ENCODE measurements at regions not wholly inside any gene's neighbourhood (a gene's known extent, or its start where the extent isn't known, plus 50 kb on each side); places are given as distances from the start of the nearest gene placed in this dataset.
"Not testable (repeated sequence)": the region's sequence is repeated elsewhere in the genome, so short reads cannot be mapped to it uniquely, and the experiment has no call there.

DNA sequence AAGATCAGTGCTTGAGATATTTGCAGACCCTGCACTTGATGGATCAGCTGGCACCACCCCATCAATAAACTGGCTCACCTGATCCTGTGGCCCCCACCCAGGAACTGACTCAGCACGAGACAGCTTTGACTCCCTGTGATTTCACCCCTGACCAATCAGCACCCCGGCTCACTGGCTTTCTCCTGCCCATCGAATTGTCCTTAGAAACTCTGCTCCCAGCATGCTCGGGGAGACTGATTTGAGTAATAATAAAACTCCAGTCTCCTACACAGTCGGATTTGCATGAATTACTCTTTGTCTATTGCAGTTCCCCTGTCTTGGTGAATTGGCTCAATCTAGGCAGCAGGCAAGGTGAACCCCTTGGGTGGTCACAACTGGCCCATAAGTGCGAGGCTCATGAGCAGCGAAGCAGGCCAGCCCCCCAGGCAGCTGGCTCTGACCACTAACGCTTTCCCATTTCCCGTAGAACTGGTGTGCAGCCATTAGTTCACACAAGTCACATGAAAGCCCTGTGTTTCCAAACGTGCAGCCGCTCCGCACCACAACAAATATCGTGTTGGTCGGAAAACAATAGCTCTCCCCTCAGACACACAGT is 79.6 kb downstream of the RSPH3 start:
- DNase-seq: no peak

DNA sequence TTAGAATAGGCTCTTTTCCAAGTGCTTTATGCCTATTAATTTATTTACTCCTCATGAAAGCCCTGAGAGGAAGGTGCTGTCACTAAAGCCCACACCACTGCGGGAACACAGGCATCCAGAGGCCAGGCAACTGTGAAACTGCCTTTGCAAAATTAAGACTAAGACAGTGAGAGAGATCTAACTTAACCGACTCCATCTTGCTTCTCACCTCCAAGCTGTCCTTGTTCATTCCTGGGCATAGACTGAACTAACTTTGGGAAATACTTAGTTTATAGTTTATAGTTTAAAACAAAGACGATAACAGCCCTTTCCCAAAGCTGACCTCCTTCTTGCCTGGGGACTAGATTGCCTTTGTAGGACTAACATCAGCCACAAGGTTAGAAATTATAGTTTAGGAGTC is 80.1 kb downstream of the RSPH3 start:
- no peak for DNase-seq

DNA sequence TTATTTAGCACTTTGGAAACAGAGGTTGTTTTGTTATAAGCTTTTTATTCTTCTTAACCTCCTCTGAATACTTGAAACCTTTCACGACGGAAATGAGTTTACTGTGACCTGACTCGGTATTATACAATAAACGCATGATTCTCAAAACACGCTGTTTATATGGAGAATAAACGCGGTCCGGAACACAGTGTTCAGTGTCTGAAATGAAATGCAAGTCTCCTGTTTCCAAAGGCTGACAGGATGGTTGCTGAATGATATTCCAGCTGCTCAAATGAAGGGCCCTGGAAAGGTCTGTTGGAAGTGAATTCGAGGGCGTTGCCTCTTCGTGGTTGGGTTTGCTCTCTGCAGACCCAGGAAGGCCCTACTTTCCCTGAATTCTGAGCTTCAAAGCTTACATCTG is 83.4 kb downstream of the RSPH3 start:
- no peak for DNase-seq

DNA sequence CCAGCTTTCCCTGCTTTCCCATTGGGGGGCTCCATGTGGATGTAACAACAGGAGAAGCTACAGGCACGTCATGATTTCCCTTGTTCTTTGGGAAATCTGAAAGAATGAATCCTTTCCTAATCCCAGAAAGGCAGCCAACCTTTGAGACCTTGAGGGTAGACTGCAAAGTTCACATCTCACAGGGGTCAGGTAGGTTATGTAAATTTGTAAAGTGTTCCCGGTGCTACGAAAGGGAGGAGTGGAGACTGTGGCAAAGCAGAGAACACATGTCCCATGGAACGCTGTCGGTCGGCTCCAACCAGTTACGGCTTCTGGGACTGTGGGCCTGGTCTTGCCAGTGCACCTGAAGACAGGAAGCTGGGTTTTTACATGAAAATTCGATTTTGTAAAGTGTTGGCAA is 85.1 kb downstream of the RSPH3 start:
- no peak for DNase-seq

- no peak for DNase-seq
Observed at GRCh38 chr6:158913580-158913979, 86.4 kb downstream of the RSPH3 start.

DNA sequence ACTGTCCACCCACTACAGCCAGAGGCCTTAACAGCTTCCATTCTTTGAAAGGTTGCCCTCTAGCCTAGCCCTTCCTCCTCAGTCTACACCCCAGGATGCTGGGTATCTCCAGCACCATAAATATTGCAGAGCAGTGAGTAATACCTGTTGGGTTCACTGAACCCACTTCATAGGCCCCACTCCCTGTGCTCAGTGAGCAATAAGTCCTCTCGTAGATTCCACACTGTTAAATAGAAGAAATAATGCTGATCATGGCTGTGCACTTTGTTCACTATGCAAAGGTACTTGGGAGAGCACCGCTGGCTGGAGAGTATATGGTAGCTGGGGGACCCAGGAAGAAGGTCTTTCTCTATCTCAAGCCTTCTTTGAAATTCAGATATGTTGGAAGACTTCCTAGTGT is 87.3 kb downstream of the RSPH3 start:
- DNase-seq: no peak

- no peak for DNase-seq
Observed at GRCh38 chr6:158911746-158912480, 88.1 kb downstream of the RSPH3 start.

DNA sequence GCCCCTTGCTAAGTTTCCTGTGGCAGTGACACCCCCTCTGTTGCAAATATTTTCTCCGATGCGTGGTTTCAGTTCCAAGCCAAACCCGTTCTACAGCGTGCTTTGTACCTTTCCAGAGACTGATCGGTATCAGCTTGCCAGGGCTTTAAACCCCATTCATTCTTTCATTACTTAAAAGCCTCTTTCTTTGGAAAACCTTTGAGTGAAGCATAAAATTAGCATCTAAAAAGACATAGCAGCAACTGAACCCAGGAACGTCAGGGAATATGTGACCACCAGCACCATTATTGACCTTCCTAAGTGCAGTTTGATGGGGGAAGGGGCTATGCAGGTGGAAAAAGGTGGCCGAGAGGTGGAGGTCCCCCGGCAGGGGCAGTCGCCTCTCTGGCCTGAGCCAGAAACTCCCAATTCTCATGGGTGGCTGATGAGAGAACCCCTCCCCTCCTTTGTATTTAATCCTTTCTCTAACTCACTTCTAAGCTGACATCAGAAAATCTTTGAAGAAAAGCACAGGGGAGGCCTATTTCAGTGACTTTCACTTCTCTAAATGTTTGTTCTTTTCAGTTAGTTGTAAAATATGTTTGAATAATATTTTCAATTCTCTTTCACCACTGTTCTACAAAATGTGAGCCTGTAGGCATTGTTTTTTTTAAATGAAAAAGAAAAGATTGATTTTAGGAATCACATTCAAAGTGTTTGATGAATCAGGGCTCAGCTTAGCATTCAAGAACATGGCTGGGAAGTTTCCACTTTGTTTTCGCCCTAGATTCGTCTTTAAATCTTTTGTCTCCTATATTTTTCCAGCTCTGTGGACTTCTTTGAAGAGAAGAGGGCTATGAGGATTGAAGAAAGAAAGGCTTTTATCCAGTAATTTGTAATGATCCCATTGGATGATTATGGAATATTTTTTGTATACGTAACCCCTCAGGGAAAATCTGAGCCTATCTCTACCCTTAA is 89.2 kb downstream of the RSPH3 start:
- no peak for DNase-seq

DNA sequence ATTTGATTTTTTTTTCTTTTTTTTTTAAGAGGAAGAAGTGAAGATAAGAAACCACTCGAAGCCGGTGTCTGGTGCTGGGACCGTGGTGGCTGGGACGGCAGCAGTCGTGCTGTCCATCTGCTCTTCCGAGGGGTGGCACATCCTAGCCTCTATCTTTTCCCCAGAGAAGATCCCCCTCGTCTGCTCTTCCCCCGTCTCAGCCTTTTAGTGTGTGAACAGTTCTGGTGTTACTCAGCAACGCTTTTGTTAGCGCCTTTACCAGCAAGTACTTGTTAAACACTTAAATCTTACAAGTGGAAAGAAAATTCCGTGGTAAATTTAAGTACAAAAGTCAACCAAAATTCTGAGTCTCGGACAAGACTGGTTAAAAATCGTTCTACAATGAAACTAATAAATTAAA is 90.1 kb downstream of the RSPH3 start:
- DNase-seq: no peak

- DNase-seq: no peak
Observed at GRCh38 chr6:158908606-158909005, 89.4 kb upstream of the EZR start.

DNA sequence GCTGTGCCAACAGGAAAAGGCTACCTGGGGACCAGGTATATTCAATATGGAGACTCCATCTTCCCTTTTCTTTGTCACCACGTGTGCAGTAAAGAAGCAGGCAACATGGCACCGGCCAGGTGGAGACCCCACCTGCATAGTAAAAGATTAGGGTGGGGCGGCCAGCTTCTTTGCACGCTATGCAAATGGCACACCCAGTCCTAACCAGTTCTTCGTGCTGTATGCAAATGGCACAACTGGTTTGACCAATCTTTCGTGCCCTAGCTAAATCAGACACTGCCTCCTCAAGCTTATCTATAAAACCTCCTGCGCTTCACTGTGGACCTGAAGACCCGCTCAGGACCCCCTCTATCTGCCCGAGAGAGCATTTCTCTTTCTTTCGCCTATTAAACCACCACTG is 88.8 kb upstream of the EZR start:
- no peak for DNase-seq

- DNase-seq: no peak
Observed at GRCh38 chr6:158906926-158907325, 87.8 kb upstream of the EZR start.

DNA sequence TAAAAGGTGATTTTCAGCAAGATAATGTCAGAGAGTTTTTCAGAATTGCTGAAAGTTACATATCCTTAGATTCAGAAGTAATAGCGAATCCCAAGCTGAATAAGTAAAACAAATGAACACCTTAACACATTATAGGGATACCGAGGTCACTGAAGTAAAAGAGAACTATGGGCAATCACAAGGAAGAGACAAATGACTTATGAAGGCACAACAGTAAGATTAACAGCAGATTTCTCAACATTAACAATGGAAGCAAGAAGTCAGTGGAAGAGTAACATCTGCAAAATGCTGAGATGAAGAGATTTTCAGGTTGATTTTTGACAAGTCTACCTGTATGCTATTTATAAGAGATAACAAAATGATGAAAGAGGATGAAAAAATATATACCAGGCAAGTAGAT is 86.1 kb upstream of the EZR start:
- DNase-seq: no peak

DNA sequence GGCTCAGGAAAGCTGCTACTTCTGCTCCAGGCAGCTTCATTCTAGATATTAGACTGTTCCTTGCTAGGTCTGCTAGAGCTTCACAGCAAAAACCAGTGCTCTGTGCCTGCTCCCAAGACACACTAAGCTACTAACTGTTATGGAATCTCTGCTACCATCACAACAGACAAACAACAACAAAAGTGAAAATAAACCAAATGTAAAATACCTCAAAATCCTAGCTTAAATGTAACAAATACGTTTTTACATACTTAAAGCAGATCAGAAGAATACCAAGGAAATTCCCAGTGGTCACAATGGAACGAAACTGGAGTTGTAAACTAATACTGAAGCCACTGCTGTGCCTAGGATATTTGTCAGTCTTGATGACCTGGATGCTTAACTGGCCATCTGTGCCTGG is 84.6 kb upstream of the EZR start:
- no peak for DNase-seq

GRCh38 chr6:158900663-158901312 is 81.6 kb upstream of the EZR start:
- no peak for DNase-seq

- DNase-seq: no peak
Observed at GRCh38 chr6:158897236-158897635, 78.1 kb upstream of the EZR start.

DNA sequence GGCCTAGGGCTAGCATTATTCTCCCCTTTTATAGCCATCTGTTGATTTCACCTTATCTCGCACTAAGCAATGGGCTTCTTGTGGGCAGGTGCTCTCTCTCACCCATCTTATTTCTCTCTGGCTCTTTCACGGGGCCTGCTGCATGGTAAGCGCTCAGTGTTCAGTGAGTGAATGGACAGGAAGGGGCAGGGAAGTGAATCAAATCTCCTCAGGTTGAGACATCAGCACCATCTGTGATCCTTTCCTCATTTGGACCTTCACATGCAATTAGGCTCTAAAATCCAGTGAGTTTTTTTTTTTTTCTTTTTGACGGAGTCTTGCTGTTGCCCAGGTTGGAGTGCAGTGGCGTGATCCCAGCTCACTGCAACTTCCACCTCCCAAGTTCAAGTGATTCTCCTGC is 76.5 kb upstream of the EZR start:
- no peak for DNase-seq

DNA sequence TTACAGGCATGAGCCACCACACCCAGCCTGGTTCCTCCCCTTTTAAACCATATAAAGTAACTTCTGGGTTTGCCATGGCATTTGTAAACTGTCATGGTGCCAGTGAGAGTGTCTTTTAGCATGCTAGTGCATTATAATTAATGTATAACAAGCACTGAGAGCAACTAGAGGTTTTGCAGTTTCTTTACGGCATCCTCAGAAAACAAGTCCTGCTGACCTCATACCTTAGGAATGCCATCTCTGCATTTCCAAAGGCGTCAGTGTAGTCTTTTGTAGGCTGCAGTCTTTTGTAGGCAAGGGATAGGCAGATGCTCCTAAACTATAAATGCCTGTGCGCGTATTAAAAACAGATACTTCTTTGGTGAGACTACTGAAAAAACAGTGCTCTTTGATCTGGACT is 75.0 kb upstream of the EZR start:
- DNase-seq: no peak

DNA sequence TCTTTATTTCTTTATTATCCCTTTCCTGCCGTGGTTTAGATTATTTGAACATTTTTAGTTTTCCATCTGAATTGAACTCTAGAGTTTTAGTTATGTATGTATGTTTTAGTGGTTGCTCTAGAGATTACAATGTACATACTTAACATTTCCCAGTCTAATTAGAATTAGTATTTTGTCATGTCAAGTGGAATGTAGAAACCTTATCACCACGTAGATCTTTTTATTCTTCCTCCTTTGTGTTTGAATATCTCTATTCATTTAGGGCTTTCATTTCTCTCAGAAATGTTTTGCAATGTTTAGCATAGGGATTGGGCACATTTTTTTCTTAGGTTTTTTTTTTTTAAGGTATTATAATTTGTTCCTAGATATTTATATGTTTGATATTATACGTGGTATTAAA is 73.1 kb upstream of the EZR start:
- no peak for DNase-seq

GRCh38 chr6:158891560-158891959 is 72.4 kb upstream of the EZR start:
- DNase-seq: not testable (repeated sequence)

DNA sequence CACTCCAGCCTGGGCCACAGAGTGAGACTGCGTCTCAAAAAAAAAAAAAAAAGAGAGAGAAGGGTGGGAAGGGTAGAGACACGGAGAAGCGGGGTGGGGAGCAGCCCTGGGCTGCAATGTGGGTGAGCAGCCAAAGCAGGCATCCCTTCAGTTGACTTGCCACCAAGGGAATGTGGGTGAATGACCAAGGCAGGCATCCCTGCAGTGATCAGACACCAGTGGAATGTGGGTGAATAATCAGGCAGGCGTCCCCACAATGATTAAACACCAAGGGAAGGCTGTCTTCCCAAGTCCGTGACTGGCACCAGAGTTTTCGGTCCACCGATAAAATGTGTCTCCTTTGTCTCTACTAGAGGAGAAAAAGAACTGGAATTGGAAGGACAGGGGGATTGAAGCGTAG is 69.0 kb upstream of the EZR start:
- not testable (repeated sequence) for DNase-seq

- not testable (repeated sequence) for DNase-seq
Observed at GRCh38 chr6:158886346-158886977, 67.3 kb upstream of the EZR start.

DNA sequence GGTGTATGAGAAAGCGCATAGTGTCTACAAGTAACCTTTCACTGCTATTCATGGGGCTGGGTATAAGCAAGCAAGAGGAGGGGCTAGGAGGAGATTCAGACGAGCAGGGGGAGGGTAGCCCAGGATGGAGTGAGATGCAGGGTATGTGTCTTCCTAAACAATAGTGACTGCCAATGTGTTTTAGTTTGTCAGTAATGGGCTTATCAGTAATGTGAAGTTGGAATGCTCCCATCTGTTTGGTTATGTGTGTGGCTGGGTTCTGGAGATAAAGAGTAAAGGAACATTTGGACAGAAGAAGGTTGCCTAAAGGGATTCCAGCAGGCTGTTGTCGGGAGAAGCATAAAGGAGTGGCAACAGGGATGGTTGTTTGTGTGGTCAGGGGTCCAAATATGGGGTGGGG is 62.7 kb upstream of the EZR start:
- DNase-seq: not testable (repeated sequence)
